Erythroblast (primary cell): ENCODE measurements at regions not wholly inside any gene's neighbourhood (a gene's known extent, or its start where the extent isn't known, plus 50 kb on each side); places are given as distances from the start of the nearest gene placed in this dataset.

Experiments
- GATA1 ChIP-seq: IDR thresholded peaks from 2 replicates; pipeline ENCODE4 v1.6.1; 2011; ENCODE audit warnings: low read depth, mild to moderate bottlenecking, control low read depth, low read length, moderate library complexity
- POLR2A ChIP-seq: IDR thresholded peaks from 2 replicates; pipeline ENCODE4 v1.6.1; 2011; ENCODE audit warnings: mild to moderate bottlenecking, low read length

DNA sequence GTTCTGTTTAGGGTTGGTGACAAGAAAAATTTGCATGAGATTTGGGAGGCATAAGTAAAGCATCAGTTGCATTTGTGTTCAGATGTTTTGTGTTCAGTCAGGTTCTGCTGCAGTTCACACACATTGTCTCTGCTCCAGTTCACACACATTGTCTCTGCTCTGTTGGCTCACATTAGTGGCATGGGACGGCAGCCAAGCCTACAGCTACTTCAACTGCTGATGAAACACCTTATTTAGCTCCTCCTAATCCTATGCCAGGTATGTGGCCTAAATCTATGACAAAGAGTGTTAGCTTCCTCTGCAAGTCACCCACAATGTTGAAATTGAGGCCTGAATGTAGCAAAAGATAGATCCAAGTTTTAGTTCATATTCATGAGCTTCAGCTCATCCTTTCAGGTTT is 278.1 kb upstream of the SYNCRIP start:
- TF ChIP-seq POLR2A: no peak
- TF ChIP-seq GATA1: no peak
